RWPE1 (cell line): ENCODE measurements at regions not wholly inside any gene's neighbourhood (a gene's known extent, or its start where the extent isn't known, plus 50 kb on each side); places are given as distances from the start of the nearest gene placed in this dataset.

Source experiments
- CTCF ChIA-PET: fragments of 350-600 bp; sonication (Branson Sonifier 250); formaldehyde crosslinking; extraction: SDS; loops from one replicate; lab custom pipeline; 2021; lab: Yijun Ruan, JAX
- POLR2A ChIA-PET: fragments of 400-600 bp; formaldehyde crosslinking; extraction: SDS; loops from one replicate; lab custom pipeline; 2020; ENCODE audit warnings: antibody characterized with exemption; ENCODE audit not compliant: low non-redundant PET; lab: Yijun Ruan, JAX
- DNase-seq: peaks from one replicate; pipeline ENCODE4 v3.0.0; 2012; ENCODE audit warnings: low spot score
- H3K27ac ChIP-seq: fragments of 450-650 bp; 2 replicates; pipeline ENCODE4 v1.5.1; 2017
- TF ChIP-seq, protein P1 (sequence below): fragments of 450-650 bp; conservative IDR thresholded peaks from 2 replicates; pipeline ENCODE4 v1.5.1; 2017; ENCODE audit warnings: low read depth, mild to moderate bottlenecking

DNA sequence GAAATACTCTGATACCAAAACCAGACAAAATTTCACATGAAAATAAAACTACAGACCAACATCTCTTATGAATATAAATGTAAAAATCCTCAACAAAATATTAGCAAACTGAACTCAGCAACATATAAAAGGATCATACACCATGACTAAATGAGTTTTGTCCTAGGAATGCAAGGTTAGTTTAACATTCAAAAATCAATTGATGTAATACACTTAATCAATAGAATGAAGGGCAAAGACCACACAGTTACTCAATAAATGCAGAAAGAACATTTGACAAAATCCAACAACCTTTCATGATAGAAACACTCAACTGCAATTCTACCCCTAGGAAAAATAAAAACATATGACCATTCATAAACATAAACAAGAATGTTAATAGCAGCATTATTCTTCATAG lies 50.2 kb upstream of the DCTD start:
- POLR2A ChIA-PET, result no interaction called here
- no peak for DNase-seq
- H3K27ac ChIP-seq, result no peak overlapping the region
- CTCF ChIA-PET, result no interaction called here
- TF ChIP-seq, protein P1, sequence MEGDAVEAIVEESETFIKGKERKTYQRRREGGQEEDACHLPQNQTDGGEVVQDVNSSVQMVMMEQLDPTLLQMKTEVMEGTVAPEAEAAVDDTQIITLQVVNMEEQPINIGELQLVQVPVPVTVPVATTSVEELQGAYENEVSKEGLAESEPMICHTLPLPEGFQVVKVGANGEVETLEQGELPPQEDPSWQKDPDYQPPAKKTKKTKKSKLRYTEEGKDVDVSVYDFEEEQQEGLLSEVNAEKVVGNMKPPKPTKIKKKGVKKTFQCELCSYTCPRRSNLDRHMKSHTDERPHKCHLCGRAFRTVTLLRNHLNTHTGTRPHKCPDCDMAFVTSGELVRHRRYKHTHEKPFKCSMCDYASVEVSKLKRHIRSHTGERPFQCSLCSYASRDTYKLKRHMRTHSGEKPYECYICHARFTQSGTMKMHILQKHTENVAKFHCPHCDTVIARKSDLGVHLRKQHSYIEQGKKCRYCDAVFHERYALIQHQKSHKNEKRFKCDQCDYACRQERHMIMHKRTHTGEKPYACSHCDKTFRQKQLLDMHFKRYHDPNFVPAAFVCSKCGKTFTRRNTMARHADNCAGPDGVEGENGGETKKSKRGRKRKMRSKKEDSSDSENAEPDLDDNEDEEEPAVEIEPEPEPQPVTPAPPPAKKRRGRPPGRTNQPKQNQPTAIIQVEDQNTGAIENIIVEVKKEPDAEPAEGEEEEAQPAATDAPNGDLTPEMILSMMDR, result no peak
